ENCODE measurements at regions not wholly inside any gene's neighbourhood (a gene's known extent, or its start where the extent isn't known, plus 50 kb on each side); places are given as distances from the start of the nearest gene placed in this dataset.

GRCh38 chr12:84730561-84731162, 181.9 kb downstream of the SLC6A15 start:
- H3K27me3 Mint-ChIP-seq (ENCODE audit: insufficient read depth) = no peaks in the 10 kb centered on the region
- no peak for DNase-seq (ENCODE audit: low spot score)
- no peak overlapping the region for H3K4me3 Mint-ChIP-seq
- no peak overlapping the region for H3K27ac Mint-ChIP-seq
- no peaks in the 10 kb centered on the region for H3K4me1 Mint-ChIP-seq (ENCODE audit: low read depth)
- intact Hi-C loops (cut with micrococcal nuclease) = no loop called here
- H3K36me3 Mint-ChIP-seq (ENCODE audit: low read depth) = no peaks in the 10 kb centered on the region
- no peaks in the 10 kb centered on the region for H3K9me3 Mint-ChIP-seq

- intact Hi-C loops (cut with micrococcal nuclease) = no loop called here
- H3K4me3 Mint-ChIP-seq = no peak overlapping the region
- no peak overlapping the region for H3K27ac Mint-ChIP-seq
- H3K36me3 Mint-ChIP-seq (ENCODE audit: low read depth) = no peaks in the 10 kb centered on the region
- H3K9me3 Mint-ChIP-seq = no peaks in the 10 kb centered on the region
- H3K4me1 Mint-ChIP-seq (ENCODE audit: low read depth) = no peaks in the 10 kb centered on the region
- no peaks in the 10 kb centered on the region for H3K27me3 Mint-ChIP-seq (ENCODE audit: insufficient read depth)
- DNase-seq (ENCODE audit: low spot score) = no peak
These were observed 184.6 kb downstream of the SLC6A15 start for GRCh38 chr12:84727961-84728360.

- DNase-seq (ENCODE audit: low spot score) = no peak
- no peak overlapping the region for H3K4me3 Mint-ChIP-seq
- H3K27ac Mint-ChIP-seq = no peak overlapping the region
- no peaks in the 10 kb centered on the region for H3K36me3 Mint-ChIP-seq (ENCODE audit: low read depth)
- no peaks in the 10 kb centered on the region for H3K9me3 Mint-ChIP-seq
- intact Hi-C loops (cut with micrococcal nuclease) = no loop called here
- no peaks in the 10 kb centered on the region for H3K27me3 Mint-ChIP-seq (ENCODE audit: insufficient read depth)
- H3K4me1 Mint-ChIP-seq (ENCODE audit: low read depth) = no peaks in the 10 kb centered on the region
These were observed 185.8 kb downstream of the SLC6A15 start for GRCh38 chr12:84726780-84727179.

- no peaks in the 10 kb centered on the region for H3K36me3 Mint-ChIP-seq (ENCODE audit: low read depth)
- H3K4me1 Mint-ChIP-seq (ENCODE audit: low read depth) = no peaks in the 10 kb centered on the region
- intact Hi-C loops (cut with micrococcal nuclease) = no loop called here
- H3K4me3 Mint-ChIP-seq = no peak overlapping the region
- H3K27ac Mint-ChIP-seq = no peak overlapping the region
- H3K27me3 Mint-ChIP-seq (ENCODE audit: insufficient read depth) = no peaks in the 10 kb centered on the region
- DNase-seq (ENCODE audit: low spot score) = no peak
- no peaks in the 10 kb centered on the region for H3K9me3 Mint-ChIP-seq
These were observed 188.6 kb downstream of the SLC6A15 start for GRCh38 chr12:84723988-84724387.

GRCh38 chr12:84719997-84720396, 192.6 kb downstream of the SLC6A15 start:
- no peak overlapping the region for H3K27ac Mint-ChIP-seq
- intact Hi-C loops (cut with micrococcal nuclease) = no loop called here
- H3K27me3 Mint-ChIP-seq (ENCODE audit: insufficient read depth) = no peaks in the 10 kb centered on the region
- H3K4me3 Mint-ChIP-seq = no peak overlapping the region
- no peaks in the 10 kb centered on the region for H3K36me3 Mint-ChIP-seq (ENCODE audit: low read depth)
- no peaks in the 10 kb centered on the region for H3K4me1 Mint-ChIP-seq (ENCODE audit: low read depth)
- DNase-seq (ENCODE audit: low spot score) = no peak
- no peaks in the 10 kb centered on the region for H3K9me3 Mint-ChIP-seq

GRCh38 chr12:84718906-84719305, 193.7 kb downstream of the SLC6A15 start:
- H3K4me3 Mint-ChIP-seq = no peak overlapping the region
- H3K9me3 Mint-ChIP-seq = no peaks in the 10 kb centered on the region
- no peak for DNase-seq (ENCODE audit: low spot score)
- no peaks in the 10 kb centered on the region for H3K27me3 Mint-ChIP-seq (ENCODE audit: insufficient read depth)
- H3K36me3 Mint-ChIP-seq (ENCODE audit: low read depth) = no peaks in the 10 kb centered on the region
- H3K27ac Mint-ChIP-seq = no peak overlapping the region
- intact Hi-C loops (cut with micrococcal nuclease) = no loop called here
- H3K4me1 Mint-ChIP-seq (ENCODE audit: low read depth) = no peaks in the 10 kb centered on the region

- no peaks in the 10 kb centered on the region for H3K4me1 Mint-ChIP-seq (ENCODE audit: low read depth)
These were observed 199.9 kb downstream of the SLC6A15 start for GRCh38 chr12:84712747-84713146.

GRCh38 chr12:84706374-84706773, 206.2 kb downstream of the SLC6A15 start:
- H3K4me3 Mint-ChIP-seq = no peak overlapping the region
- no peaks in the 10 kb centered on the region for H3K9me3 Mint-ChIP-seq
- no peaks in the 10 kb centered on the region for H3K27me3 Mint-ChIP-seq (ENCODE audit: insufficient read depth)
- no peaks in the 10 kb centered on the region for H3K4me1 Mint-ChIP-seq (ENCODE audit: low read depth)
- intact Hi-C loops (cut with micrococcal nuclease) = no loop called here
- no peak overlapping the region for H3K27ac Mint-ChIP-seq
- H3K36me3 Mint-ChIP-seq (ENCODE audit: low read depth) = no peaks in the 10 kb centered on the region
- DNase-seq (ENCODE audit: low spot score) = no peak

More at GRCh38 chr12:84712747-84713146, 199.9 kb downstream of the SLC6A15 start:
- H3K36me3 Mint-ChIP-seq (ENCODE audit: low read depth) = no peaks in the 10 kb centered on the region
- no peak for DNase-seq (ENCODE audit: low spot score)
- intact Hi-C loops (cut with micrococcal nuclease) = no loop called here
- H3K9me3 Mint-ChIP-seq = no peaks in the 10 kb centered on the region
- H3K4me3 Mint-ChIP-seq = no peak overlapping the region
- H3K27ac Mint-ChIP-seq = no peak overlapping the region
- H3K27me3 Mint-ChIP-seq (ENCODE audit: insufficient read depth) = no peaks in the 10 kb centered on the region

GRCh38 chr12:84704856-84705255, 207.7 kb downstream of the SLC6A15 start:
- intact Hi-C loops (cut with micrococcal nuclease) = no loop called here

GRCh38 chr12:84702001-84702400, 210.6 kb downstream of the SLC6A15 start:
- no peaks in the 10 kb centered on the region for H3K27me3 Mint-ChIP-seq (ENCODE audit: insufficient read depth)
- no peaks in the 10 kb centered on the region for H3K36me3 Mint-ChIP-seq (ENCODE audit: low read depth)

More at GRCh38 chr12:84704856-84705255, 207.7 kb downstream of the SLC6A15 start:
- no peaks in the 10 kb centered on the region for H3K4me1 Mint-ChIP-seq (ENCODE audit: low read depth)
- H3K27ac Mint-ChIP-seq = no peak overlapping the region
- no peak for DNase-seq (ENCODE audit: low spot score)
- H3K27me3 Mint-ChIP-seq (ENCODE audit: insufficient read depth) = no peaks in the 10 kb centered on the region
- H3K4me3 Mint-ChIP-seq = no peak overlapping the region
- H3K36me3 Mint-ChIP-seq (ENCODE audit: low read depth) = no peaks in the 10 kb centered on the region
- H3K9me3 Mint-ChIP-seq = no peaks in the 10 kb centered on the region

GRCh38 chr12:84701041-84701440, 211.6 kb downstream of the SLC6A15 start:
- H3K4me3 Mint-ChIP-seq = no peak overlapping the region
- no peaks in the 10 kb centered on the region for H3K36me3 Mint-ChIP-seq (ENCODE audit: low read depth)
- no peak for DNase-seq (ENCODE audit: low spot score)
- H3K4me1 Mint-ChIP-seq (ENCODE audit: low read depth) = no peaks in the 10 kb centered on the region
- no peak overlapping the region for H3K27ac Mint-ChIP-seq
- intact Hi-C loops (cut with micrococcal nuclease) = no loop called here
- H3K27me3 Mint-ChIP-seq (ENCODE audit: insufficient read depth) = no peaks in the 10 kb centered on the region
- H3K9me3 Mint-ChIP-seq = no peaks in the 10 kb centered on the region

More at GRCh38 chr12:84702001-84702400, 210.6 kb downstream of the SLC6A15 start:
- H3K4me1 Mint-ChIP-seq (ENCODE audit: low read depth) = no peaks in the 10 kb centered on the region
- DNase-seq (ENCODE audit: low spot score) = no peak
- no peak overlapping the region for H3K4me3 Mint-ChIP-seq
- intact Hi-C loops (cut with micrococcal nuclease) = no loop called here
- no peaks in the 10 kb centered on the region for H3K9me3 Mint-ChIP-seq
- H3K27ac Mint-ChIP-seq = no peak overlapping the region

GRCh38 chr12:84698576-84699333, 213.8 kb downstream of the SLC6A15 start:
- DNase-seq (ENCODE audit: low spot score) = no peak
- H3K27ac Mint-ChIP-seq = no peak overlapping the region

GRCh38 chr12:84696908-84697540, 215.6 kb downstream of the SLC6A15 start:
- no peak for DNase-seq (ENCODE audit: low spot score)
- H3K27me3 Mint-ChIP-seq (ENCODE audit: insufficient read depth) = no peaks in the 10 kb centered on the region
- H3K4me3 Mint-ChIP-seq = no peak overlapping the region
- intact Hi-C loops (cut with micrococcal nuclease) = no loop called here
- H3K9me3 Mint-ChIP-seq = no peaks in the 10 kb centered on the region
- H3K27ac Mint-ChIP-seq = no peak overlapping the region
- H3K4me1 Mint-ChIP-seq (ENCODE audit: low read depth) = no peaks in the 10 kb centered on the region
- H3K36me3 Mint-ChIP-seq (ENCODE audit: low read depth) = no peaks in the 10 kb centered on the region

More at GRCh38 chr12:84698576-84699333, 213.8 kb downstream of the SLC6A15 start:
- no peak overlapping the region for H3K4me3 Mint-ChIP-seq
- no peaks in the 10 kb centered on the region for H3K4me1 Mint-ChIP-seq (ENCODE audit: low read depth)
- no peaks in the 10 kb centered on the region for H3K9me3 Mint-ChIP-seq
- no peaks in the 10 kb centered on the region for H3K27me3 Mint-ChIP-seq (ENCODE audit: insufficient read depth)
- intact Hi-C loops (cut with micrococcal nuclease) = no loop called here
- no peaks in the 10 kb centered on the region for H3K36me3 Mint-ChIP-seq (ENCODE audit: low read depth)

Measured in activated T-helper 1 cell treated with anti-CD3 and anti-CD28 coated beads, Interleukin-12 subunit alpha, Interleukin-12 subunit beta, Interleukin-2, Interleukin-4 antibody, amounts not matched to agents 30 ng/mL and 10 ng/mL and 1 ng/mL, durations not matched to agents 14 hours and 24 hours and 36 hours (primary cell).